GM12878 (cell line): ENCODE measurements at regions not wholly inside any gene's neighbourhood (a gene's known extent, or its start where the extent isn't known, plus 50 kb on each side); places are given as distances from the start of the nearest gene placed in this dataset.

Source experiments
- ATAC-seq: fragments of 200-7000 bp; cut with Tn5 transposase; 3 replicates; pipeline ENCODE4 v1.9.1; 2020; ENCODE audit warnings: mild to moderate bottlenecking, moderate library complexity
- BruUV-seq: library from RNA; stranded (reverse); fragments of 400-500 nt; replicated peaks from 2 replicates; lab custom pipeline; 2021; lab: Mats Ljungman, UMichigan
- CTCF ChIA-PET: fragments of 300-600 bp; sonication (Branson Sonifier 250); formaldehyde crosslinking; extraction: SDS; loops from one replicate; lab custom pipeline; 2021; ENCODE audit warnings: inconsistent platforms; lab: Yijun Ruan, JAX
- POLR2A ChIA-PET: fragments of 350-600 bp; formaldehyde crosslinking; extraction: SDS; loops from one replicate; lab custom pipeline; 2021; ENCODE audit warnings: inconsistent platforms; lab: Charles Lee
- RAD21 ChIA-PET: fragments of 300-600 bp; sonication (Branson Sonifier 250); formaldehyde crosslinking; loops from one replicate; lab custom pipeline; 2023; ENCODE audit warnings: antibody characterized with exemption; ENCODE audit not compliant: unreplicated experiment; lab: Charles Lee
- SMC1A ChIA-PET: fragments of 300-600 bp; sonication (Branson Sonifier 250); formaldehyde crosslinking; loops from one replicate; lab custom pipeline; 2023; ENCODE audit not compliant: unreplicated experiment, uncharacterized antibody; lab: Charles Lee
- DNase-seq: peaks from one replicate; pipeline ENCODE4 v3.0.0-alpha.2; 2011; ENCODE audit warnings: low read depth, low spot score
- FAIRE-seq: peaks from 3 replicates; lab custom pipeline; 2011; peaks lifted over from hg19 to GRCh38; lab: Jason Lieb, UNC
- H2AFZ ChIP-seq: 2 replicates; pipeline ENCODE4 v1.6.0; 2011; ENCODE audit warnings: low read depth, low read length, control low read depth; ENCODE audit not compliant: control insufficient read depth
- H3K27ac ChIP-seq: 2 replicates; pipeline ENCODE4 v1.5.1; 2011; ENCODE audit warnings: control low read depth; ENCODE audit not compliant: control insufficient read depth, insufficient read depth
- H3K27me3 ChIP-seq, 2 experiments: replicated peaks in 1 of 2; 2 replicates each; pipeline versions ENCODE4 v1.6.0 to v1.6.1; 2011; ENCODE audit warnings: low read length in 1 of 2; ENCODE audit not compliant: control insufficient read depth in 2 of 2, insufficient read depth in 2 of 2
- H3K36me3 ChIP-seq, 2 experiments: 2 replicates each; pipeline ENCODE4 v1.5.1; 2011; ENCODE audit warnings: low read length in 1 of 2; ENCODE audit not compliant: control insufficient read depth in 2 of 2, insufficient read depth in 2 of 2
- H3K4me1 ChIP-seq: 2 replicates; pipeline ENCODE4 v1.6.1; 2011; ENCODE audit warnings: mild to moderate bottlenecking, low read length, moderate library complexity, mixed read lengths; ENCODE audit not compliant: control insufficient read depth, insufficient read depth
- H3K4me2 ChIP-seq: 2 replicates; pipeline ENCODE4 v1.6.0; 2011; ENCODE audit warnings: control low read depth; ENCODE audit not compliant: control insufficient read depth, insufficient read depth
- H3K4me3 ChIP-seq: fragments of 200-600 bp; sonication (generic); 2 replicates; pipeline ENCODE4 v1.5.1; 2016
- H3K79me2 ChIP-seq: 2 replicates; pipeline ENCODE4 v1.6.0; 2011; ENCODE audit warnings: low read length; ENCODE audit not compliant: control insufficient read depth, insufficient read depth
- H3K9ac ChIP-seq: 2 replicates; pipeline ENCODE4 v1.8.0; 2011; ENCODE audit warnings: low read length, control low read depth, mixed read lengths; ENCODE audit not compliant: control insufficient read depth, insufficient read depth
- H3K9me3 ChIP-seq: replicated peaks from 3 replicates; pipeline ENCODE4 v1.5.1; 2011; ENCODE audit warnings: mild to moderate bottlenecking, low read length; ENCODE audit not compliant: control insufficient read depth, insufficient read depth
- H4K20me1 ChIP-seq: 2 replicates; pipeline ENCODE4 v1.6.0; 2011; ENCODE audit not compliant: control insufficient read depth, insufficient read depth
- ATF2 ChIP-seq: IDR thresholded peaks from 2 replicates; pipeline ENCODE4 v1.6.1; 2012; ENCODE audit warnings: low read length, inconsistent platforms
- CBFB ChIP-seq: IDR thresholded peaks from 2 replicates; pipeline ENCODE4 v1.6.1; 2016; ENCODE audit warnings: antibody characterized with exemption, low read depth
- CEBPB ChIP-seq, 2 experiments: fragments of 150-350 bp in 1 of 2; IDR thresholded peaks; 2 replicates each; pipeline ENCODE4 v1.6.1; 2012 to 2014; ENCODE audit warnings: low read depth in 2 of 2, low read length in 2 of 2, borderline replicate concordance in 1 of 2, inconsistent platforms in 1 of 2
- ETV6 ChIP-seq, 2 experiments: fragments of 450-650 bp in 1 of 2; IDR thresholded peaks in 1 of 2; conservative IDR thresholded peaks in 1 of 2; 2 replicates each; pipeline ENCODE4 v1.6.1; 2014; ENCODE audit warnings: antibody characterized with exemption in 1 of 2, borderline replicate concordance in 1 of 2, low read depth in 1 of 2, mild to moderate bottlenecking in 1 of 2, moderate library complexity in 1 of 2
- JUND ChIP-seq: IDR thresholded peaks from 2 replicates; pipeline ENCODE4 v1.6.1; 2012; ENCODE audit warnings: low read depth, mild to moderate bottlenecking, low read length, improper control_type of control experiment, moderate library complexity
- MEF2B ChIP-seq: fragments of 450-650 bp; IDR thresholded peaks from 2 replicates; pipeline ENCODE4 v1.6.1; 2018; ENCODE audit warnings: mild to moderate bottlenecking, moderate library complexity; ENCODE audit not compliant: partially characterized antibody, poor library complexity, severe bottlenecking
- MYB ChIP-seq: fragments of 150-350 bp; IDR thresholded peaks from 2 replicates; pipeline ENCODE4 v1.6.1; 2014; ENCODE audit warnings: mild to moderate bottlenecking, low read depth, low read length, borderline replicate concordance
- RBBP5 ChIP-seq: fragments of 200-600 bp; sonication (generic); conservative IDR thresholded peaks from 2 replicates; pipeline ENCODE4 v1.6.1; 2016
- SREBF2 ChIP-seq: IDR thresholded peaks from 2 replicates; pipeline ENCODE4 v1.6.1; 2012; ENCODE audit warnings: mild to moderate bottlenecking, low read length
- SUPT20H ChIP-seq: IDR thresholded peaks from 2 replicates; pipeline ENCODE4 v1.6.1; 2011; ENCODE audit warnings: low read depth, mild to moderate bottlenecking, low read length, moderate library complexity, borderline replicate concordance; ENCODE audit not compliant: control insufficient read depth
- ZNF687 ChIP-seq: fragments of 450-650 bp; IDR thresholded peaks from 2 replicates; pipeline ENCODE4 v1.6.1; 2017; ENCODE audit warnings: mild to moderate bottlenecking, moderate library complexity
- WGBS: methylation state at CpG from one replicate; pipeline ENCODE4 v1.1.6; 2016; ENCODE audit warnings: low lambda C conversion rate; ENCODE audit not compliant: insufficient replicate concordance, insufficient coverage; ENCODE audit errors: missing lambda C conversion rate; 5-methylcytosine and 5-hydroxymethylcytosine counted together
- in situ Hi-C: fragments of 300-500 bp; cut with MboI; formaldehyde crosslinking; loops from 9 replicates; pipeline ENCODE4 v1.14.3; 2018; ENCODE audit warnings: mixed read lengths
- intact Hi-C: fragments of 100-400 bp; cut with micrococcal nuclease; formaldehyde crosslinking; loops from one replicate; pipeline ENCODE4 v1.14.2; 2022; ENCODE audit not compliant: unreplicated experiment

- FAIRE-seq (no peak), ATAC-seq (no peak), DNase-seq (no peak)
- Histone ChIP-seq H2AFZ (no peak overlapping the region), H3K27ac (no peak overlapping the region), H3K9ac (no peak overlapping the region), H3K27me3 (no peaks in the 10 kb centered on the region), H3K4me1 (no peaks in the 10 kb centered on the region), H3K36me3 (no peaks in the 10 kb centered on the region), H3K4me3 (no peak overlapping the region), H4K20me1 (no peaks in the 10 kb centered on the region), H3K4me2 (no peak overlapping the region), H3K9me3 (no peaks in the 10 kb centered on the region; the same call in 2 of the 3 replicates), H3K79me2 (no peaks in the 10 kb centered on the region)
- ChIA-PET RAD21 (no interaction called here), SMC1A (no interaction called here), CTCF (no interaction called here), POLR2A (no interaction called here)
- TF ChIP-seq CBFB, result no peak
- no peak for TF ChIP-seq ETV6 (conservative IDR thresholded peaks at IDR 0.05 in 1 of 2, IDR thresholded peaks at IDR 0.05 in 1 of 2; ENCODE audit: borderline replicate concordance in 1 of 2, low read depth in 1 of 2)
- TF ChIP-seq ATF2, result no peak
- no peak for TF ChIP-seq SREBF2
- TF ChIP-seq RBBP5, result no peak
- no peak for TF ChIP-seq MEF2B
- TF ChIP-seq SUPT20H, result no peak
- WGBS, result 40% methylated on average over 11 of the region's 11 CpGs
- BruUV-seq, result no TSS peak
- intact Hi-C loops (no loop called here), in situ Hi-C loops (no loop called here)
Measured at GRCh38 chr22:49212466-49212865, 615.2 kb downstream of the BRD1 start.

- Histone ChIP-seq H3K27ac (no peak overlapping the region), H2AFZ (no peak overlapping the region), H3K9ac (no peak overlapping the region), H3K4me1 (no peaks in the 10 kb centered on the region), H3K9me3 (no peaks in the 10 kb centered on the region; the same call in 2 of the 3 replicates), H3K27me3 (no peaks in the 10 kb centered on the region), H3K4me3 (no peak overlapping the region)
- no peak for ATAC-seq
- intact Hi-C loops (no loop called here), in situ Hi-C loops (no loop called here)
- BruUV-seq, result no TSS peak
- ChIA-PET RAD21 (no interaction called here), CTCF (no interaction called here)
- TF ChIP-seq ZNF687 (no peak), MYB (no peak), CEBPB (IDR thresholded peaks at IDR 0.05; ENCODE audit: borderline replicate concordance in 1 of 2, low read depth in 2 of 2, low read length in 2 of 2) (no peak), JUND (no peak)
- TF ChIP-seq, all 136 proteins: peak for 0
- FAIRE-seq (no peak), DNase-seq (no peak)
- Histone ChIP-seq H3K79me2 (no peaks in the 10 kb centered on the region), H3K36me3 (no peaks in the 10 kb centered on the region), H4K20me1 (no peaks in the 10 kb centered on the region), H3K4me2 (no peak overlapping the region)
- POLR2A ChIA-PET, result no interaction called here
- SMC1A ChIA-PET, result no interaction called here
- WGBS, result 14% methylated on average over 5 of the region's 5 CpGs
Measured at GRCh38 chr22:49212002-49212401, 615.7 kb downstream of the BRD1 start.
